ENCODE measurements at regions not wholly inside any gene's neighbourhood (a gene's known extent, or its start where the extent isn't known, plus 50 kb on each side); places are given as distances from the start of the nearest gene placed in this dataset.

- DNase-seq (ENCODE audit: low spot score) = no peak
Measured at GRCh38 chr7:33728873-33729551, 176.3 kb upstream of the BMPER start.

- no peak for DNase-seq (ENCODE audit: low spot score)
Measured at GRCh38 chr7:33729726-33730125, 175.6 kb upstream of the BMPER start.

- DNase-seq (ENCODE audit: low spot score) = no peak
Measured at GRCh38 chr7:33730958-33731357, 174.4 kb upstream of the BMPER start.

- no peak for DNase-seq (ENCODE audit: low spot score)
Measured at GRCh38 chr7:33731912-33732311, 173.4 kb upstream of the BMPER start.

- DNase-seq (ENCODE audit: low spot score) = no peak
Measured at GRCh38 chr7:33732462-33732861, 172.9 kb upstream of the BMPER start.

GRCh38 chr7:33733870-33734650, 171.3 kb upstream of the BMPER start:
- DNase-seq (ENCODE audit: low spot score) = no peak

- DNase-seq (ENCODE audit: low spot score) = no peak
Measured at GRCh38 chr7:33735403-33735802, 169.9 kb upstream of the BMPER start.

GRCh38 chr7:33736521-33737221, 168.7 kb upstream of the BMPER start:
- DNase-seq (ENCODE audit: low spot score) = no peak

GRCh38 chr7:33738260-33738935, 166.9 kb upstream of the BMPER start:
- no peak for DNase-seq (ENCODE audit: low spot score)

GRCh38 chr7:33739286-33739685, 166.1 kb upstream of the BMPER start:
- no peak for DNase-seq (ENCODE audit: low spot score)

- DNase-seq (ENCODE audit: low spot score) = no peak
Measured at GRCh38 chr7:33742521-33742920, 162.8 kb upstream of the BMPER start.

GRCh38 chr7:33742999-33743587, 162.2 kb upstream of the BMPER start:
- DNase-seq (ENCODE audit: low spot score) = no peak

GRCh38 chr7:33743594-33743993, 161.7 kb upstream of the BMPER start:
- no peak for DNase-seq (ENCODE audit: low spot score)

GRCh38 chr7:33744293-33745075, 160.9 kb upstream of the BMPER start:
- DNase-seq (ENCODE audit: low spot score) = no peak

GRCh38 chr7:33745934-33746333, 159.4 kb upstream of the BMPER start:
- DNase-seq (ENCODE audit: low spot score) = no peak

GRCh38 chr7:33748793-33749192, 156.5 kb upstream of the BMPER start:
- no peak for DNase-seq (ENCODE audit: low spot score)

GRCh38 chr7:33750177-33750576, 155.2 kb upstream of the BMPER start:
- no peak for DNase-seq (ENCODE audit: low spot score)

GRCh38 chr7:33751443-33751842, 153.9 kb upstream of the BMPER start:
- no peak for DNase-seq (ENCODE audit: low spot score)

GRCh38 chr7:33753881-33754525, 151.3 kb upstream of the BMPER start:
- no peak for DNase-seq (ENCODE audit: low spot score)
